H1 (cell line): ENCODE measurements at regions not wholly inside any gene's neighbourhood (a gene's known extent, or its start where the extent isn't known, plus 50 kb on each side); places are given as distances from the start of the nearest gene placed in this dataset.

Experiments used
- CTCF ChIA-PET: fragments of 300-600 bp; sonication (Branson Sonifier 250); formaldehyde crosslinking; loops from one replicate; lab custom pipeline; 2021; ENCODE audit not compliant: partially characterized antibody; lab: Charles Lee
- POLR2A ChIA-PET: fragments of 300-600 bp; sonication (Branson Sonifier 250); formaldehyde crosslinking; loops from one replicate; lab custom pipeline; 2021; ENCODE audit warnings: inconsistent platforms; ENCODE audit not compliant: partially characterized antibody; lab: Charles Lee
- DNase-seq, 2 experiments: peaks; one replicate each; pipeline versions ENCODE4 v3.0.0 to v3.0.0-alpha.2; 2010 to 2022; ENCODE audit warnings: low spot score in 2 of 2, low read depth in 1 of 2, mixed read lengths in 1 of 2
- FAIRE-seq: peaks from 2 replicates; lab custom pipeline; 2011; peaks lifted over from hg19 to GRCh38; lab: Jason Lieb, UNC
- H2AFZ ChIP-seq: 2 replicates; pipeline ENCODE4 v1.8.1; 2012; ENCODE audit warnings: low read length, inconsistent platforms
- H2AK5ac ChIP-seq: 2 replicates; pipeline ENCODE4 v1.6.1; 2013; ENCODE audit warnings: low read depth, low read length
- H2BK120ac ChIP-seq: replicated peaks from 2 replicates; pipeline ENCODE3; 2013; ENCODE audit warnings: low read depth, low read length, inconsistent platforms
- H2BK12ac ChIP-seq: 2 replicates; pipeline ENCODE4 v1.6.1; 2013; ENCODE audit warnings: low read depth, low read length
- H2BK15ac ChIP-seq: 2 replicates; pipeline ENCODE4 v1.6.1; 2013; ENCODE audit warnings: low read length
- H2BK20ac ChIP-seq: 2 replicates; pipeline ENCODE4 v1.6.1; 2013; ENCODE audit warnings: low read length
- H2BK5ac ChIP-seq: 2 replicates; pipeline ENCODE4 v1.6.1; 2013; ENCODE audit warnings: low read depth, low read length
- H3K14ac ChIP-seq: 2 replicates; pipeline ENCODE4 v1.6.1; 2013; ENCODE audit warnings: inconsistent platforms; ENCODE audit not compliant: insufficient read length
- H3K18ac ChIP-seq: 2 replicates; pipeline ENCODE4 v1.6.1; 2013; ENCODE audit warnings: low read length; ENCODE audit errors: extremely low read depth
- H3K23ac ChIP-seq: 2 replicates; pipeline ENCODE4 v1.6.1; 2013; ENCODE audit warnings: inconsistent platforms; ENCODE audit not compliant: insufficient read length
- H3K23me2 ChIP-seq: 2 replicates; pipeline ENCODE4 v1.6.1; 2013; ENCODE audit warnings: low read depth, low read length
- H3K27ac ChIP-seq: 2 replicates; pipeline ENCODE4 v1.6.1; 2011; ENCODE audit warnings: low read depth, low read length, inconsistent platforms
- H3K27me3 ChIP-seq, 4 experiments: replicated peaks in 1 of 4; 1 replicate in 1 of 4; 2 replicates in 3 of 4; pipeline versions ENCODE4 v1.6.1 to v1.8.1; 2011 to 2013; ENCODE audit warnings: low read length in 3 of 4, mild to moderate bottlenecking in 3 of 4, inconsistent platforms in 2 of 4, mixed read lengths in 2 of 4, moderate library complexity in 1 of 4; ENCODE audit not compliant: control insufficient read depth in 3 of 4, insufficient read depth in 3 of 4; ENCODE audit errors: extremely low read depth in 1 of 4
- H3K36me3 ChIP-seq, 4 experiments: 2 replicates each; pipeline versions ENCODE4 v1.6.1 to v1.8.1; 2011 to 2013; ENCODE audit warnings: mild to moderate bottlenecking in 4 of 4, low read length in 3 of 4, moderate library complexity in 2 of 4, control low read depth in 1 of 4, inconsistent platforms in 1 of 4; ENCODE audit not compliant: insufficient read depth in 4 of 4, control insufficient read depth in 2 of 4
- H3K4ac ChIP-seq: replicated peaks from 2 replicates; pipeline ENCODE3; 2013; ENCODE audit warnings: low read length, low read depth, mixed read lengths, inconsistent platforms; ENCODE audit not compliant: insufficient read length
- H3K4me1 ChIP-seq, 4 experiments: replicated peaks in 1 of 4; 1 replicate in 1 of 4; 2 replicates in 3 of 4; pipeline versions ENCODE4 v1.6.1 to v1.8.1; 2011 to 2013; ENCODE audit warnings: low read length in 3 of 4, inconsistent platforms in 2 of 4, mixed read lengths in 1 of 4; ENCODE audit not compliant: insufficient read depth in 4 of 4, control insufficient read depth in 3 of 4
- H3K4me2 ChIP-seq, 2 experiments: 2 replicates each; pipeline versions ENCODE4 v1.6.1 to v1.8.1; 2011 to 2013; ENCODE audit warnings: low read depth in 2 of 2, low read length in 2 of 2, control low read depth in 1 of 2, inconsistent platforms in 1 of 2, mild to moderate bottlenecking in 1 of 2; ENCODE audit not compliant: insufficient read depth in 1 of 2
- H3K4me3 ChIP-seq, 4 experiments: fragments of 200-600, 300-600 bp in 1 of 4; sonication (generic), shearing (Covaris generic), sonication (Bioruptor Twin) in 1 of 4; 2 replicates each; pipeline versions ENCODE4 v1.5.1 to v1.8.1; 2011 to 2016; ENCODE audit warnings: low read length in 4 of 4, low read depth in 3 of 4, control low read depth in 2 of 4, inconsistent platforms in 2 of 4, mild to moderate bottlenecking in 2 of 4, mixed read lengths in 1 of 4, moderate library complexity in 1 of 4; ENCODE audit not compliant: insufficient read depth in 2 of 4; ENCODE audit errors: extremely low read depth in 1 of 4
- H3K56ac ChIP-seq: replicated peaks from 2 replicates; pipeline ENCODE3; 2013; ENCODE audit warnings: low read depth, mild to moderate bottlenecking, mixed read lengths, low read length, inconsistent platforms; ENCODE audit not compliant: insufficient read length
- H3K79me1 ChIP-seq: 2 replicates; pipeline ENCODE4 v1.6.1; 2013; ENCODE audit warnings: low read depth, low read length, control low read depth
- H3K79me2 ChIP-seq, 2 experiments: 2 replicates each; pipeline versions ENCODE4 v1.6.1 to v1.8.1; 2012 to 2013; ENCODE audit warnings: low read length in 2 of 2, mild to moderate bottlenecking in 2 of 2, inconsistent platforms in 1 of 2; ENCODE audit not compliant: insufficient read depth in 2 of 2, control insufficient read depth in 1 of 2
- H3K9ac ChIP-seq, 4 experiments: replicated peaks in 1 of 4; 1 replicate in 1 of 4; 2 replicates in 3 of 4; pipeline versions ENCODE4 v1.6.1 to v1.8.1; 2011 to 2013; ENCODE audit warnings: low read depth in 3 of 4, low read length in 3 of 4, control low read depth in 2 of 4, mild to moderate bottlenecking in 2 of 4, moderate library complexity in 2 of 4, inconsistent platforms in 1 of 4; ENCODE audit errors: extremely low read depth in 1 of 4
- H3K9me3 ChIP-seq, 2 experiments: 2 replicates each; pipeline versions ENCODE4 v1.6.1 to v1.8.1; 2012 to 2013; ENCODE audit warnings: mild to moderate bottlenecking in 2 of 2, moderate library complexity in 2 of 2, control low read depth in 1 of 2, inconsistent platforms in 1 of 2, low read depth in 1 of 2, low read length in 1 of 2, mixed read lengths in 1 of 2; ENCODE audit not compliant: insufficient read depth in 2 of 2
- H4K20me1 ChIP-seq, 2 experiments: replicated peaks in 1 of 2; 2 replicates each; pipeline versions ENCODE3 to v1.8.1; 2011 to 2013; ENCODE audit warnings: inconsistent platforms in 2 of 2, low read length in 2 of 2, mild to moderate bottlenecking in 1 of 2; ENCODE audit not compliant: insufficient read depth in 2 of 2, control insufficient read depth in 1 of 2
- H4K5ac ChIP-seq: 2 replicates; pipeline ENCODE4 v1.6.1; 2013; ENCODE audit warnings: low read length, low read depth, mixed read lengths, inconsistent platforms; ENCODE audit not compliant: insufficient read length
- H4K8ac ChIP-seq: 2 replicates; pipeline ENCODE4 v1.8.0; 2013; ENCODE audit warnings: mild to moderate bottlenecking, moderate library complexity, low read length, inconsistent platforms; ENCODE audit not compliant: insufficient read depth; ENCODE audit errors: extremely low read depth
- H4K91ac ChIP-seq: replicated peaks from 2 replicates; pipeline ENCODE3; 2013; ENCODE audit warnings: low read length, mixed read lengths, inconsistent platforms; ENCODE audit not compliant: insufficient read length
- CBX8 ChIP-seq: fragments of 300-800, 300-1000 bp; sonication (generic); IDR thresholded peaks from 2 replicates; pipeline ENCODE4 v1.7.1; 2016; ENCODE audit warnings: low read depth, low read length, borderline replicate concordance
- CREB1 ChIP-seq: IDR thresholded peaks from 2 replicates; pipeline ENCODE4 v1.6.1; 2012; ENCODE audit warnings: inconsistent platforms
- KDM1A ChIP-seq: fragments of 200-600, 300-600 bp; sonication (generic); IDR thresholded peaks from 2 replicates; pipeline ENCODE4 v1.7.1; 2016; ENCODE audit warnings: mild to moderate bottlenecking, low read length, borderline replicate concordance
- MAX ChIP-seq: IDR thresholded peaks from 2 replicates; pipeline ENCODE4 v1.6.1; 2012; ENCODE audit warnings: inconsistent platforms
- NANOG ChIP-seq: IDR thresholded peaks from 2 replicates; pipeline ENCODE4 v1.6.1; 2011; ENCODE audit warnings: low read length, low read depth, mild to moderate bottlenecking, inconsistent platforms; ENCODE audit not compliant: insufficient read depth, poor library complexity, severe bottlenecking
- NRF1 ChIP-seq: IDR thresholded peaks from 2 replicates; pipeline ENCODE4 v1.6.1; 2011; ENCODE audit warnings: mild to moderate bottlenecking, low read depth, low read length, improper control_type of control experiment
- PHF8 ChIP-seq: fragments of 200-600 bp; sonication (generic); conservative IDR thresholded peaks from 2 replicates; pipeline ENCODE4 v1.7.1; 2012; ENCODE audit warnings: low read depth, mild to moderate bottlenecking, inconsistent platforms, low read length, moderate library complexity
- RAD21 ChIP-seq, 2 experiments: IDR thresholded peaks in 1 of 2; conservative IDR thresholded peaks in 1 of 2; 2 replicates each; pipeline ENCODE4 v1.6.1; 2011; ENCODE audit warnings: low read depth in 2 of 2, low read length in 2 of 2, improper control_type of control experiment in 1 of 2, inconsistent platforms in 1 of 2, mild to moderate bottlenecking in 1 of 2, moderate library complexity in 1 of 2
- SRF ChIP-seq: IDR thresholded peaks from 2 replicates; pipeline ENCODE4 v1.6.1; 2011; ENCODE audit warnings: mild to moderate bottlenecking, low read depth, low read length, moderate library complexity
- TAF7 ChIP-seq: optimal IDR thresholded peaks from 2 replicates; pipeline ENCODE3; 2011; ENCODE audit warnings: low read depth, mild to moderate bottlenecking, inconsistent platforms, low read length, moderate library complexity, borderline replicate concordance
- ZNF274 ChIP-seq: IDR thresholded peaks from 2 replicates; pipeline ENCODE4 v1.7.0; 2012; ENCODE audit warnings: low read length, borderline replicate concordance; ENCODE audit errors: extremely low read depth
- WGBS, 2 experiments: shearing (Covaris generic) in 1 of 2; methylation state at CpG; one replicate each; pipeline versions ENCODE4 v1.1.6 to v1.1.7; 2013 to 2015; ENCODE audit warnings: low lambda C conversion rate in 2 of 2, mixed read lengths in 2 of 2, inconsistent platforms in 1 of 2, low coverage in 1 of 2, missing lambda C conversion rate in 1 of 2; ENCODE audit not compliant: insufficient replicate concordance in 2 of 2, insufficient coverage in 1 of 2, insufficient read length in 1 of 2; ENCODE audit errors: extremely low coverage in 1 of 2, missing lambda C conversion rate in 1 of 2; 5-methylcytosine and 5-hydroxymethylcytosine counted together

GRCh38 chr2:145085612-145086011 lies 565.7 kb upstream of the ZEB2 start:
- Histone ChIP-seq H3K27me3 (no peaks in the 10 kb centered on the region), H3K4me1 (no peaks in the 10 kb centered on the region), H2BK5ac (no peak overlapping the region), H4K20me1 (no peaks in the 10 kb centered on the region), H2BK20ac (no peak overlapping the region), H4K5ac (no peak overlapping the region), H2BK15ac (no peak overlapping the region), H2BK120ac (no peak overlapping the region), H2AFZ (no peak overlapping the region), H3K4me2 (no peak overlapping the region), H4K91ac (no peak overlapping the region), H3K27ac (no peak overlapping the region), H3K9me3 (no peaks in the 10 kb centered on the region), H3K18ac (no peak overlapping the region), H3K14ac (no peak overlapping the region), H3K79me1 (no peaks in the 10 kb centered on the region), H3K23ac (no peak overlapping the region), H3K9ac (no peak overlapping the region), H3K23me2 (no peaks in the 10 kb centered on the region; the same call in 1 of the 2 replicates), H3K79me2 (no peaks in the 10 kb centered on the region), H4K8ac (no peak overlapping the region), H3K4me3 (no peak overlapping the region), H3K4ac (no peak overlapping the region), H2BK12ac (no peak overlapping the region), H3K56ac (no peak overlapping the region), H2AK5ac (no peak overlapping the region), H3K36me3 (no peaks in the 10 kb centered on the region)
- 96% methylated on average over 3 of the region's 3 CpGs; no CpG with 5 or more reads in 1 of the 2 experiments for WGBS, 2 experiments
- FAIRE-seq (no peak), DNase-seq (no peak)
- ChIA-PET POLR2A (no interaction called here), CTCF (no interaction called here)
- TF ChIP-seq ZNF274: no peak
- TF ChIP-seq CBX8: no peak
- no peak for TF ChIP-seq KDM1A
- no peak for TF ChIP-seq PHF8
- no peak for TF ChIP-seq CREB1
- TF ChIP-seq NRF1: no peak
- TF ChIP-seq NANOG: no peak
- TF ChIP-seq TAF7: no peak
- no peak for TF ChIP-seq MAX
- no peak for TF ChIP-seq RAD21 (IDR thresholded peaks at IDR 0.05 in 1 of 2, conservative IDR thresholded peaks at IDR 0.05 in 1 of 2; ENCODE audit: low read depth in 2 of 2, low read length in 2 of 2)
- no peak for TF ChIP-seq SRF
